IMR-90 (cell line): ENCODE measurements at regions not wholly inside any gene's neighbourhood (a gene's known extent, or its start where the extent isn't known, plus 50 kb on each side); places are given as distances from the start of the nearest gene placed in this dataset.

Experiments used
- ATAC-seq: fragments of 200-7000 bp; cut with Tn5 transposase; 2 replicates; pipeline ENCODE4 v1.9.1; 2020; ENCODE audit warnings: low read depth, mild to moderate bottlenecking, moderate library complexity
- BruUV-seq: library from RNA; stranded (reverse); fragments of 400-500 nt; replicated peaks from 2 replicates; lab custom pipeline; 2021; lab: Mats Ljungman, UMichigan
- CTCF ChIA-PET: fragments of 300-600 bp; formaldehyde crosslinking; extraction: SDS; loops from one replicate; lab custom pipeline; 2021; ENCODE audit warnings: antibody characterized with exemption; lab: Yijun Ruan, JAX
- POLR2A ChIA-PET: fragments of 300-600 bp; sonication (Branson Sonifier 250); formaldehyde crosslinking; loops from one replicate; lab custom pipeline; 2022; ENCODE audit warnings: antibody characterized with exemption; ENCODE audit not compliant: unreplicated experiment; lab: Charles Lee
- DNase-seq: peaks from one replicate; pipeline ENCODE4 v3.0.0; 2013
- H2AFZ ChIP-seq: replicated peaks from 2 replicates; pipeline ENCODE3; 2013; ENCODE audit warnings: low read length, mild to moderate bottlenecking; ENCODE audit not compliant: poor library complexity
- H2AK5ac ChIP-seq: 2 replicates; pipeline ENCODE4 v1.6.1; 2013; ENCODE audit warnings: low read depth, low read length, inconsistent platforms
- H2AK9ac ChIP-seq: replicated peaks from 2 replicates; pipeline ENCODE3; 2013; ENCODE audit warnings: mild to moderate bottlenecking, low read depth, low read length, moderate library complexity; ENCODE audit not compliant: poor library complexity
- H2BK120ac ChIP-seq: 2 replicates; pipeline ENCODE4 v1.6.1; 2013; ENCODE audit warnings: low read depth, low read length, inconsistent platforms
- H2BK15ac ChIP-seq: 3 replicates; pipeline ENCODE4 v1.6.1; 2013; ENCODE audit warnings: low read depth, low read length, inconsistent platforms
- H2BK20ac ChIP-seq: 2 replicates; pipeline ENCODE4 v1.6.1; 2013; ENCODE audit warnings: low read depth, mild to moderate bottlenecking, inconsistent platforms, low read length, moderate library complexity
- H2BK5ac ChIP-seq: 2 replicates; pipeline ENCODE4 v1.6.1; 2013; ENCODE audit warnings: mild to moderate bottlenecking, low read depth, low read length, inconsistent platforms; ENCODE audit not compliant: poor library complexity, severe bottlenecking
- H3K14ac ChIP-seq: replicated peaks from 2 replicates; pipeline ENCODE4 v1.6.1; 2013; ENCODE audit warnings: low read depth, low read length, inconsistent platforms
- H3K18ac ChIP-seq: 2 replicates; pipeline ENCODE4 v1.6.1; 2013; ENCODE audit warnings: low read depth, low read length, control low read depth
- H3K23ac ChIP-seq: 2 replicates; pipeline ENCODE4 v1.6.1; 2013; ENCODE audit warnings: low read depth, low read length, inconsistent platforms
- H3K27ac ChIP-seq: 2 replicates; pipeline ENCODE4 v1.5.1; 2013; ENCODE audit warnings: mild to moderate bottlenecking, control low read depth, low read length; ENCODE audit not compliant: insufficient read depth
- H3K27me3 ChIP-seq: 2 replicates; pipeline ENCODE4 v1.6.1; 2013; ENCODE audit warnings: low read length; ENCODE audit not compliant: control insufficient read depth, insufficient read depth
- H3K36me3 ChIP-seq: 2 replicates; pipeline ENCODE4 v1.6.1; 2013; ENCODE audit warnings: low read length, mixed read lengths; ENCODE audit not compliant: control insufficient read depth, insufficient read depth
- H3K4ac ChIP-seq: 2 replicates; pipeline ENCODE4 v1.6.1; 2013; ENCODE audit warnings: low read depth, low read length, inconsistent platforms
- H3K4me1 ChIP-seq: 2 replicates; pipeline ENCODE4 v1.6.1; 2013; ENCODE audit warnings: low read length, mixed read lengths; ENCODE audit not compliant: control insufficient read depth, insufficient read depth
- H3K4me2 ChIP-seq: 2 replicates; pipeline ENCODE4 v1.6.1; 2013; ENCODE audit warnings: low read depth, mild to moderate bottlenecking, control low read depth, low read length, moderate library complexity
- H3K4me3 ChIP-seq: 2 replicates; pipeline ENCODE4 v1.5.1; 2013; ENCODE audit warnings: low read depth, mild to moderate bottlenecking, control low read depth, low read length, moderate library complexity; ENCODE audit not compliant: insufficient read depth
- H3K56ac ChIP-seq: 2 replicates; pipeline ENCODE4 v1.6.1; 2013; ENCODE audit warnings: low read length, inconsistent platforms; ENCODE audit not compliant: insufficient read depth; ENCODE audit errors: extremely low read depth
- H3K79me1 ChIP-seq, 2 experiments: 2 replicates each; pipeline ENCODE4 v1.6.1; 2013; ENCODE audit warnings: low read length in 2 of 2, inconsistent platforms in 1 of 2, low read depth in 1 of 2
- H3K9ac ChIP-seq: 2 replicates; pipeline ENCODE4 v1.6.1; 2013; ENCODE audit warnings: low read depth, low read length, control low read depth
- H3K9me1 ChIP-seq: 2 replicates; pipeline ENCODE4 v1.6.1; 2013; ENCODE audit warnings: low read length, inconsistent platforms; ENCODE audit not compliant: insufficient read depth
- H3K9me3 ChIP-seq: 2 replicates; pipeline ENCODE4 v1.6.1; 2013; ENCODE audit warnings: low read length; ENCODE audit not compliant: control insufficient read depth, insufficient read depth
- H4K20me1 ChIP-seq: 2 replicates; pipeline ENCODE4 v1.6.1; 2013; ENCODE audit warnings: low read length, inconsistent platforms; ENCODE audit not compliant: insufficient read depth
- H4K5ac ChIP-seq: 2 replicates; pipeline ENCODE4 v1.6.1; 2013; ENCODE audit warnings: mild to moderate bottlenecking, low read depth, low read length, control low read depth
- H4K8ac ChIP-seq, 2 experiments: 2 replicates each; pipeline ENCODE4 v1.6.1; 2013; ENCODE audit warnings: low read depth in 2 of 2, low read length in 2 of 2, control low read depth in 1 of 2, inconsistent platforms in 1 of 2
- H4K91ac ChIP-seq: 2 replicates; pipeline ENCODE4 v1.6.1; 2013; ENCODE audit warnings: low read depth, low read length, inconsistent platforms; ENCODE audit not compliant: insufficient read depth
- BHLHE40 ChIP-seq: fragments of 150-350 bp; IDR thresholded peaks from 2 replicates; pipeline ENCODE4 v1.6.1; 2016; ENCODE audit warnings: mild to moderate bottlenecking, low read depth, low read length
- POLR2A ChIP-seq: IDR thresholded peaks from 2 replicates; pipeline ENCODE4 v1.6.1; 2012; ENCODE audit warnings: mild to moderate bottlenecking, low read depth, low read length
- WGBS, 2 experiments: methylation state at CpG; one replicate each; pipeline versions ENCODE4 v1.1.5 to v1.1.7; 2013; ENCODE audit warnings: missing lambda C conversion rate in 2 of 2; ENCODE audit not compliant: insufficient read length in 1 of 2; ENCODE audit errors: extremely low coverage in 2 of 2; 5-methylcytosine and 5-hydroxymethylcytosine counted together
- dilution Hi-C: fragments of 300-500 bp; cut with HindIII; formaldehyde crosslinking; loops from one replicate; pipeline ENCODE4 v1.14.3; 2018; ENCODE audit warnings: low sequenced_read_pairs; ENCODE audit not compliant: unreplicated experiment
- in situ Hi-C: fragments of 300-500 bp; cut with MboI; formaldehyde crosslinking; loops from 3 replicates; pipeline ENCODE4 v1.14.3; 2019; ENCODE audit warnings: low sequenced_read_pairs, inconsistent platforms, mixed read lengths
- intact Hi-C: fragments of 100-400 bp; cut with micrococcal nuclease; formaldehyde crosslinking; loops from 2 replicates; pipeline ENCODE4 v1.10.0; 2022

DNA sequence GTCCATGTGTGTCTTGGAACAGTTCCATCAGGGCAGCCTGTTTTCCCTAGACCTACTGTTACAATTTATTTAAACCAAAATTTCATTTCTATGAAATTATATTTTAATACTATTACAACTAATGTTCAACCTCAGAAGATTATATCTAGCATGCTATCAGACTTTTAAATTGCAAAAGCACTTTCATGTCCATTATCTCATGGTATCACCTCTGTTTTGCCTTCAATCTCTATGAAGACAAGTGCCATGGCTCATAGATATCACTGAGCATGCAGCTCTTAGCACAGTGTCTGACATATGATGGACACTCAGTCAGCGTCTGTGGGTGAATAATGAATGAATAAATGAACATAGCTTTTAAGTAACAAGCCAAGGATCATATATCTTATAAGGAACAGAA lies 288.8 kb downstream of the RAD51AP2 start:
- in situ Hi-C loops = no loop called here
- Histone ChIP-seq H3K18ac (no peak overlapping the region), H3K4ac (no peak overlapping the region), H3K27me3 (no peaks in the 10 kb centered on the region), H3K4me1 (no peaks in the 10 kb centered on the region), H2BK120ac (no peak overlapping the region), H3K56ac (no peak overlapping the region), H4K8ac (no peak overlapping the region), H4K20me1 (no peaks in the 10 kb centered on the region), H2BK5ac (no peak overlapping the region), H4K91ac (no peak overlapping the region), H3K79me1 (no peaks in the 10 kb centered on the region), H2BK20ac (no peak overlapping the region), H3K4me3 (no peak overlapping the region), H4K5ac (no peak overlapping the region), H3K4me2 (no peak overlapping the region), H3K9me1 (no peaks in the 10 kb centered on the region), H3K23ac (no peak overlapping the region), H2AFZ (no peak overlapping the region), H3K27ac (no peak overlapping the region), H2AK5ac (no peak overlapping the region), H3K9me3 (no peaks in the 10 kb centered on the region), H2BK15ac (no peak overlapping the region), H3K36me3 (no peaks in the 10 kb centered on the region), H2AK9ac (no peak overlapping the region), H3K14ac (no peak overlapping the region), H3K9ac (no peak overlapping the region)
- dilution Hi-C loops = no loop called here
- intact Hi-C loops = no loop called here
- no peak for TF ChIP-seq POLR2A
- TF ChIP-seq BHLHE40 = no peak
- CTCF ChIA-PET = no interaction called here
- no TSS peak for BruUV-seq
- ATAC-seq = no peak
- POLR2A ChIA-PET = no interaction called here
- WGBS, 2 experiments = no CpG with 5 or more reads among the region's 1 CpG
- no peak for DNase-seq
